Lower leg skin (tissue), 4 donors: ENCODE measurements at regions not wholly inside any gene's neighbourhood (a gene's known extent, or its start where the extent isn't known, plus 50 kb on each side); places are given as distances from the start of the nearest gene placed in this dataset.

Source experiments
- DNase-seq, 2 donors: peaks; one replicate each; pipeline ENCODE4 v3.0.0-alpha.2; 2019; ENCODE audit warnings: low spot score in 2 of 2
- H3K4me3 ChIP-seq: fragments of 200-600 bp; sonication (generic); 2 replicates; pipeline ENCODE4 v1.5.1; 2017; ENCODE audit warnings: mild to moderate bottlenecking, low read depth; ENCODE audit not compliant: poor library complexity, severe bottlenecking
- CTCF ChIP-seq, 3 donors: fragments of 450-650 bp; IDR thresholded peaks; one replicate each; pipeline ENCODE4 v1.5.1; 2016; ENCODE audit warnings: antibody characterized with exemption in 3 of 3, mild to moderate bottlenecking in 3 of 3, moderate library complexity in 2 of 3
- POLR2A ChIP-seq, 2 donors: fragments of 450-650 bp; IDR thresholded peaks; one replicate each; pipeline ENCODE4 v1.6.1; 2016 to 2017; ENCODE audit warnings: antibody characterized with exemption in 2 of 2, mild to moderate bottlenecking in 1 of 2, moderate library complexity in 1 of 2
- WGBS, 2 donors: methylation state at CpG; one replicate each; pipeline ENCODE4 v1.1.5; 2018; 5-methylcytosine and 5-hydroxymethylcytosine counted together
- intact Hi-C: fragments of 100-400 bp; cut with DNase I; formaldehyde crosslinking; loops from one replicate; pipeline ENCODE4 v1.15.0; 2023; ENCODE audit warnings: low total_unique reads

DNA sequence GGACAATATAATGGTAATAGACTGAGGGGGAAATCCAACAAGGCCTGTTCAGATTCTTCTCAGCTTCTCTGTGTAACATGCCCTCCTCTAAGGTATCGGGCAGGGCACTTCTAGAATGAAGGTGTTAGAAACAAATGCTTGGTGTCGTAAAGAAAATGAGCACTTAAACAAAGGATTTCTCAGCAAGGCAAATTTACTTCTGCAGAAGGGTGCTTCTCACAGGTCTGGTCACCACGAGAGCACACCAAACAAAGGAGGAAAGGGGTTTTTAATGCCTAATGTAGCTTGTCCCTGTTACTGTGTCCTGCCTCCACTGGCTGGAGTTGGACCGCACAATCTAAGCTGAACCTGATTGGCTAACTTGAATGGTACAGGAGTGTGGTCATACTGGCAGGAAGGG, 642.6 kb upstream of the CDH8 start:
- intact Hi-C loops = no loop called here
- H3K4me3 ChIP-seq = no peak overlapping the region
- DNase-seq = no peak
- TF ChIP-seq POLR2A (IDR thresholded peaks at IDR 0.05) (no peak), CTCF (IDR thresholded peaks at IDR 0.05) (no peak)
- 71 to 77% methylated on average over 4 of the region's 4 CpGs for WGBS, 2 donors

DNA sequence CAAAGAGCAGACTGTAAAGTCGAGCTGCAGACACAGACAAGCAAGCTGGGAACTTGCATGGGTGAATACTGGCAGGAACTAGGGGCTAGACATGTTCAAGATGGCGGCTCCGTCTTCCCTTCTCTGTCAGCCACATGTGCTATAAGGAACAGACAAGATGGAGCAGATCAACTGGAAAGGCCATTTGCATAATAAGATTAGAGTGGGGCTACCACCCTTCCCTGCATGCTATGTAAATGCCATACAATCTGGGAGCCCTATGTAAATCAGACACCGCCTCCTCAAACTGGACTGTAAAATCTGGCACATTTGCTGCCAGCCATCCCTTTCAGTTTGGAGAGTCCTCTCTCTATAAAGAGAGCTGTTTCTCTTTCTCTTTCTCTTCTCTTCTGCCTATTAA, 640.1 kb upstream of the CDH8 start:
- no peak overlapping the region for H3K4me3 ChIP-seq
- intact Hi-C loops = no loop called here
- no peak for DNase-seq
- TF ChIP-seq POLR2A (IDR thresholded peaks at IDR 0.05) = no peak
- no peak for TF ChIP-seq CTCF (IDR thresholded peaks at IDR 0.05)
- WGBS, 2 donors = 58 to 71% methylated on average over 4 of the region's 4 CpGs

GRCh38 chr16:62665269-62665668, 629.0 kb upstream of the CDH8 start:
- intact Hi-C loops = no loop called here
- DNase-seq = no peak
- TF ChIP-seq CTCF (IDR thresholded peaks at IDR 0.05) = no peak
- no peak for TF ChIP-seq POLR2A (IDR thresholded peaks at IDR 0.05)
- no peak overlapping the region for H3K4me3 ChIP-seq
- 41 to 54% methylated on average over 1 of the region's 1 CpG for WGBS, 2 donors

GRCh38 chr16:62664566-62664965, 628.3 kb upstream of the CDH8 start:
- intact Hi-C loops = no loop called here
- 83 to 87% methylated on average over 3 of the region's 3 CpGs for WGBS, 2 donors
- no peak for DNase-seq
- no peak for TF ChIP-seq CTCF (IDR thresholded peaks at IDR 0.05)
- no peak for TF ChIP-seq POLR2A (IDR thresholded peaks at IDR 0.05)
- no peak overlapping the region for H3K4me3 ChIP-seq

GRCh38 chr16:62661435-62661834, 625.2 kb upstream of the CDH8 start:
- no peak for DNase-seq
- H3K4me3 ChIP-seq = no peak overlapping the region
- intact Hi-C loops = no loop called here
- no peak for TF ChIP-seq POLR2A (IDR thresholded peaks at IDR 0.05)
- TF ChIP-seq CTCF (IDR thresholded peaks at IDR 0.05) = no peak

GRCh38 chr16:62657116-62657515, 620.9 kb upstream of the CDH8 start:
- intact Hi-C loops = no loop called here
- DNase-seq = no peak
- no peak overlapping the region for H3K4me3 ChIP-seq
- TF ChIP-seq POLR2A (IDR thresholded peaks at IDR 0.05) = no peak
- TF ChIP-seq CTCF (IDR thresholded peaks at IDR 0.05) = no peak
